Umbilical cord (tissue), 1 donor: ENCODE measurements at regions not wholly inside any gene's neighbourhood (a gene's known extent, or its start where the extent isn't known, plus 50 kb on each side); places are given as distances from the start of the nearest gene placed in this dataset.
A peak's percentile ranks its signal among the peaks of the same experiment; 100 is the strongest.

Experiments used
- DNase-seq: peaks from one replicate; pipeline ENCODE4 v3.0.0-alpha.2; 2015; ENCODE audit warnings: low spot score

GRCh38 chr7:46032353-46032752 lies 111.3 kb upstream of the IGFBP3 start:
- no peak for DNase-seq

DNA sequence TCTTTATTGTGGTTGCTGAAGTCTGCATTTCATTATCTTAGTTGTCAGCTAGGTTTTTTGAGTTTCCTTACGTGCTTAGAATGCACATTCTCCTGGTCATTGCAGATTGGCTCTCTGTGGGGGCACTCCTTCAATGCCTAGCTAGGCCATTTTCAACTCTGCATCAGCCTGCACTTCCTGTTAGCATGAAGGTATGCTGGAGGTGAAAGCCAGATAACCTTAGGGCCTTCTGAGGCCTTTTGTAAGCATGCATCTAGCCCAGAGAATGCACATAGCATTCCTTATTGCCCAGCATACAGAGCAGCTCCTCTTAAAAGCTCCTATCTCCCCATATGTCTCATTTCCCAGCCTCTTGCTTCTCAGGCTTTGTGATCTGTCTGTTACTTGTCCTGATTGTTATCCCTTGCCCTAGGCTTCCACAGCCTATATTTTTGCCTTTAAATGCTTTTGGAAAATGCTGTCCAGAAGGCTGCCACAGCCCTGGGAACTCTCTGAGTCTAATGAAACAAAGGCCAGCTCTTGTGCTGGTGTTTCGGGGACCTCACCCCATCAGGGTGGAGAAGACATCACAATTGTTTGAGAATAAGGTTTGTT lies 108.1 kb upstream of the IGFBP3 start:
- DNase-seq = no peak

- DNase-seq = no peak
Measured at GRCh38 chr7:46028246-46028645, 107.2 kb upstream of the IGFBP3 start.

DNA sequence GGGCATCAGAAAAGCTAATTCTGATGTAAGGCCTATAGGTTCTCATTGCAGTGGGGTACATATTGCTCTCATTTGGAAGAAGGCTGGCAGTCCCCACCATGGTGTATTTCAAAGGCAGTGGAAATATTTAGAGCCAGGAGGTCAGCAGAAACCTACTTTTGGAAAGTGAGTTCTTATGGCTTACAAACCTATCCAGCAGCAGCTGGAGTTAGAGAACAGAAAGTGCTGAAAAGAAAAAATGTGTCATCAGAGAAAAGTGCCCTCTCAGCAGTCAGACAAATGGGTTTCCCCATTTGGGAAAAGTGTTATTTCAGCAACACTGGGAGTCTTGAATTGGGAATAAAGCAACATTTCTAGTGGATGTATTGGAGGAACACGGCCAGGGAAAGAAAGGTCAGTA lies 105.7 kb upstream of the IGFBP3 start:
- DNase-seq = no peak

GRCh38 chr7:46024263-46024916 lies 103.3 kb upstream of the IGFBP3 start:
- DNase-seq = no peak

DNA sequence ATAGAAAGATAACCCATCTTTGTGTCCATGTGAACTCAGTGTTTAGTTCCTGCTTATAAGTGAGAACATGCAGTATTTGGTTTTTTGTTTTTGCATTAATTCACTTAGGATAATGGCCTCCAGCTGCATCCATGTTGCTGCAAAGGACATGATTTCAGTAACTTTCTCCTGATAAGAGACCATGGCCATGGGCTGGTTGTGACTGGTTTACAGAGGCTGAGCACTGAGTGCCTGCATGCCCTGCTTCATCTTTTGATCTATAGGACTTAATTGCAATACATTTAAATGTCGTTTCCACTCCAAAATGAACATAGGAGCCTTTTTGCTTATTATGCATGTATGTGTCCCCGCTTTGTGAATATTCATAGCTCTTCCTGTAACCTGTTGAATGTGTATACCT lies 101.3 kb upstream of the IGFBP3 start:
- DNase-seq = no peak

DNA sequence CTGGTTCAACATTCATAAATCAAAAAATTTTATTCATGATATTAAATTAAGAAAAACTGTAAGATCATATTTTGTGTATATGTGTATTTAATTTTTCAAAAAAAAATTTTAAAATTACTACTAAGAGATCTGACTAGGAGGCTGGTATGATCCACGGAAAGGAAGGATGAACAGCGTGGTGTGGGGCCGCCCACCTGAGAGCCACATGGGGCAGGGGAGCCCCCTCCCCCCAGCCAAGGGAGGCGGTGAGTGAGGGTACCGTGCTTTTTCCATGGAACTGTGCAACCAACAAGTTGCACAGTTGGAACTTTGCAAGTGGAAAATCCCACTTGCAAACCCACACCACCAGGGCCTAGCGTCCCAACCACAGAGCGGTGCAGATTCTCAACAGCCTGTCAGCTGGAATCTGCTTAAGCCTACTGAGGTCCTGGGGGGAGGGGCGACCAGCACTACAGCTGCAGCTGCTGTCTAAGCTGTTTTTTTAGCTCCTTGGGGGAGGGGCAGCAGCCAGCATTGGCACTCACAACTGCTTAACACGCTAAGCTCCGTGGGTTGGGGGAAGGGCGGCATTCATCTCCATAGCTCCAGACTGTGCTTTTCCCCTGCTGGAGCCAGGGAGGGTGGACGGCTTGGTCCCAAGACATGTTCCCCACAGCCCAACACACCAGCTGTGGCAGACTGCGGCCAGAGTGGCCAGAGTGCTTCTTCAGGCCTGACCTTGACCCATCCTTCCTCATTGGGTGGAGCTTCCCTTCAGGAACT lies 94.2 kb upstream of the IGFBP3 start:
- DNase-seq = peak; percentile 74

DNA sequence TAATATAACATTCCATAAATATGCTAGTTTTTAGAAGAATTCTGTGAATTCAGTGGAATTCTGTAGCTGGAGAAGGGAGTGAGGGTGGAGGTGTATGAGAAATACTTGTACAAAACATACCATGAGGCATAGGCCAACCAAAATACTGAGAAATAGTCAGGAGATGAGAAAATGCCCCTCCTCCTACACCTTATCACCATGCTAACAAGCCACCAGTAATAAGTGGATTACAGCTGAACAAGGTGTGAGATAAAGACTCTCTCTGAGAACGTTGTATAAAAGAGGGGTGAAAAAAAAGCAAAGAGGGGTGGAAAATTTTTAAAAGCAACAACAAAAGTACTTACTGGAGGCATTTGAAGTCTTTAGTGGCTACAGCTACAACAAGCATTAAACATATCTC lies 90.4 kb upstream of the IGFBP3 start:
- DNase-seq = no peak

GRCh38 chr7:46011059-46011458 lies 90.0 kb upstream of the IGFBP3 start:
- DNase-seq = no peak

DNA sequence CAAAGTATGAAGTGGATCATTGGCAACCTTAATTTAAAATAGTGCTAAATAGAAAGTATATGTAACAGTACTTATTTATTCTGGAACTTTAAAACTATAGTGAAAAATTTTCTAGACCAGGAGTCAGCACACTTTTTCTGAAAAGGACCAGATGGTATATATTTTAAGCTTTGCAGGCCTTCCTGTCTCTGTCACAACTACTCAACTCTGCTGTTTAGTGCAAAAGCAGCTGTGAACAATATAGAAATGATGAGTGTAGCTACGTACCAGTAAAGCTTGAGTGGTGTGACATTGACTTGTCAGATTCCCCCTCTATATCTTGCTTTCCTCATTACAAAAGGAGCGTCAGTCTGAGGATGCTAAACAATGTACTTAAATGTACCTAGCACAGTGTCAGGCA lies 88.1 kb upstream of the IGFBP3 start:
- DNase-seq = peak; percentile 28

DNA sequence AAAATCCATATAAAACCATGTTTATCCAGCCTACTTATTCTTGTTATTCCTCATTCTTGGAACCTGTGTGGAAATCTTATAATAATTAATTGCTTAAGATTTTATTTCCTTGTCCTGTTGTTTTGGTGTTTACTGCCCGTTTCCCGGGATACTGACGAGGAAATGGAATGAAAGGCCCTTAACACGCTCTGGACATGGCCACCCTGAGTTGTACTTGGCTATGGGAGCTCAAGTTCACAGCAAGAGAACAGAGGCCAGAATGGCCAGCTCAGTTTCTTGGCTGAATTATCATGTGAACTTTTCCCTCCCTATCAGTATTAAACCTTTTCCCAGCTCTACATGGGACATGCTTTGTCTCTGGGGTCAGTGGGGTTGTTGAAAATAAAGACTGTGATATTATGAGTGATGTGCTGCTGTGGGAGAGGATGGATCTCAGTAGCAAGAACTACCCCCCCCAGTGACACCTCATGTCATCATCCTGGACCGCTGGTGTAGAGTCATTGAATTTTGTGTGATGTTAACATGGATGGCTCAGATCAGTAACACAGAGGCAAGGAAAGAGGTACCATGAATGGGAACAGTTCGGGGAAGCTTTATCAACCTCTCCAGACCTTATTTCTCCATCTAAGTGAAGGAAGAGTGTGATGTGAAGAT lies 87.0 kb upstream of the IGFBP3 start:
- no peak for DNase-seq

DNA sequence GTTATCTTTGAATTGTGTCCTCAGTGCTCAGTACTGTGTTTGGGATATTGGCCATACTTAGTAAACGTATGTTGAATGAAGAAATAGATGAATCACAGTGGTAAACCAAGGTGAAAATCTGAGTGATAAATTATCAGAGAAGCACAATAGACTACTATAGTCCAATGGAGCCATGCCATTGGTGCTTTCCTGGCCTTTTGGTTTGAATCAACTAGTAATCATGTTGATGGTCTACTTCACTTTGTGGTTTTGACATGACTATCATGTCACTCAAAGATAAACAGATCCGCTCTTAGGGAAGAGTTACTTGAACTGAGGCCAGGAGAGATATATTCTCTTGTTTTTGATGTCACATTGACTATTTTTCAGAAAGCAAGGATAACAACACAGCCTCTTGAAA lies 86.1 kb upstream of the IGFBP3 start:
- DNase-seq = no peak

- no peak for DNase-seq
Measured at GRCh38 chr7:46006723-46007122, 85.7 kb upstream of the IGFBP3 start.

DNA sequence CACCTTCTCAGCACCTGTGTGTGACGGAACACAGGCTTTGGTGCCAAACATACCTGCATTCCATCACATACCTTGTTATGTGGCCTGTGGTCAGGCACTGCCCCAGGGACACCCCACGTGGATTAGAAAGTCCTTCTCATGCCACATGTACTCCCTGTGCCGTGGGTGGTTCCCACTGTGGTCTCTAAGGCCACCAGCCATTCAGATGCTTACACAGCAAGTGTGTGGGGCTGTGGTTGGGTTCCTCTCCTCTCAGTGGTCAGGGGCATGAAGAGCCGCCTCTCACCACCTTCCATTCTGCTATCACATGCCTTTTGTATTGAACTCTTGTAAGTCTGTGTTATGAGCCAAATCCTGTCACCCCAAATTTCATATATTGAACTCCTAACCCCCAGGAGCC lies 85.1 kb upstream of the IGFBP3 start:
- DNase-seq = no peak

GRCh38 chr7:46004965-46005364 lies 83.9 kb upstream of the IGFBP3 start:
- no peak for DNase-seq

DNA sequence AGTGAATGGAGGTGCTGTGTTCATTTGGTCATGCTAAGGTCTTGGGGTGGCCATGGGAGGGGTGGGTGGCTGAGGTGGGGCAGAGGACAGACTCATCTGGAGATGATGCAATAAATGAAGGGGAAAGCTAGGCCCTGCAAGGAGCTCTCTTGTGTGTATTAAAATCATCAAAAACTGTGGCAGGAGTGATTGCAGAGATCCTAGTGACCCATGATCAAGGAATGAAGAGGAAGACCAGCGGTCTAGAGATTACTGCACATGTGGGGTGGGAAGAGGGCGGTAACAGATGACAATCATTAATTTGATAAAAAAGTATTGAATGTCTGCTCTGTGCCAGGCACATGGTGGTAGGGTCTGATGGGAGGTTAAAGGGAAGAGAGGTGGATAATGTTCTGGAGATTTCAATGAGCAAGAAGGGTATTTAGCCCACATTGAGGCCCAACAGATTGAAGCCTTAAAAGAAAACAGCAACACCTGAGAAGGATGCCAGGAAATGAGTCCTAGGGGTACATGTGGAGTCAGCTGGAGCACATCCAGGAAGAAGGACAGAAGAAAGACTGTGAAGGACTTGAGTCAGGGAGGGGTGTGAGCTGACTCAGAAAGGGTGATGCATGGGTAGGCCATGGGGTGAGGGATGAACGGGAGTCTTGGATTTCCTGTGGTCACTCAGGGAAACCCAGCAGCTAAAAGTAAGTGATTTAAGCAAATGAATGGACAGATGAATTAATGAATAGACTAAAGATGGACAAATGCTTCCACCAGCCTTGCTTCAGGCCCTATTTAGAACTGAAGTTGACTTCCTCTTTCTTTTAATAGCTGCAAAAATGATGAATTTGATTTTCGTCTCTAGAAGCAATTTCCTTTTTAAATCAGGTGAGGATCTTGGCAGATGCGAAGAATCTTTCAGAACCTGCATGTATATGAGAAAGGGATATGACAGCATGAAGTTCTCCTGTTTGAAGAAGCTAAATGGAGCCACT lies 83.1 kb upstream of the IGFBP3 start:
- no peak for DNase-seq

- DNase-seq = no peak
Measured at GRCh38 chr7:46003161-46003560, 82.1 kb upstream of the IGFBP3 start.

DNA sequence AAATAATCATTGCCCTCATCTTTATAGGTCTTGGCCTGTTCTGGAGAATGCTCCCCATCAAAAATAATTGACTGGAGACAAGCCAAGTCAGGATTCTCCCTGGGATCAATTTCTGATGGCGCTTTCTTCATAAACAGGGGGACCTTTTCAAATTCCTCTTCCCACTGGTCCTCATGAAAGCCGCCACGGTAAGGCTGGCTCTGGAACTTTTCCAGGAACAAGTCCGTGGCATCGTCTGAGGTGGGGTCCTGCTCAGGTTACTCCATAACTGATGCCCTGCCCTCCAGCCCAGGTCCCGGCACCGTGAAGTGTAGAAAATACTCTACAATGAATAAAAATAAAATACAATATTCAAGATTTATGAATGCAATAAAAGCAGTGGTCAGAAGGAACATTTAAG lies 79.4 kb upstream of the IGFBP3 start:
- DNase-seq = no peak

DNA sequence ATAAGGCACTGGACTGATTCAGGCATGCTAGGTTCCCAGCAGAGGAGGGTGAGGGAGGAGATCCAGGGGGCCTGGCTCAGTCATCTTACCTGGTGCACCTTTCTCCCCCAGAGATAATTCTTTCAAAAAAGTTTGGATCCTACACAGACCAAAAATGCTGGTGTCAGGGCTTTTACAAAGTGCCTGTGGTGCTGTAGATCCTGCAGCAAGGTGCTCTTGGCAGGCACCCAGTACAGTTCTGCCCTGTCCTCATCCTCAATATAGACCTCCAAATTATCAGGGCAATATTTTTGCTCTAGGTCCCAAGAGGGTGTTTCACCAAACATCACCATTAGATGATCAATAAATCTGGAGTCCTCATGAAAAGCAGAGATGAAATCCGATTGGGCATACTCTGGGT lies 78.5 kb upstream of the IGFBP3 start:
- no peak for DNase-seq

GRCh38 chr7:45998506-45998905 lies 77.4 kb upstream of the IGFBP3 start:
- DNase-seq = no peak

DNA sequence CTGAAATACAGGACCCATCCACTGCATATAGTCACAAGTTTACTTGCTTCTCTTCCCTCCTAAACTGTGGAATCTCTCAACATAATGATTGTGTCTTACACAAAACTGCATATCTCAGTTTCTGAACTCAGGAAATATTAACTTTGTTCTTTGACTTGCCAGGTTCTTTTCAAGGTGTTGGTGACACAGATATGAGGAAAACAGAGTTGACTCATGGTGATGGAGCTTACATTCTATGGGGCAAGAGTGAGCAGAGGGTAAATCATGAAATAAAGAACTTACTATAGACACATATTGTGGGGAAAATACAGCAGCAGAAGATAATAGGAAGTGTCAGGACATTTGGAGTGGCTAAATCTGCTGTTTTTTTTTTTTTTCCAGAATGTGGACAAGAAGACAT lies 72.5 kb upstream of the IGFBP3 start:
- DNase-seq = no peak
